HL-60/S4 treated with phorbol 12-myristate 13-acetate at 8.2 ng/mL for 4 days and 3 days (cell line): ENCODE measurements at regions not wholly inside any gene's neighbourhood (a gene's known extent, or its start where the extent isn't known, plus 50 kb on each side); places are given as distances from the start of the nearest gene placed in this dataset.
"Not testable (repeated sequence)": the region's sequence is repeated elsewhere in the genome, so short reads cannot be mapped to it uniquely, and the experiment has no call there.

ENCODE experiments used
- in situ Hi-C: fragments of 300-500 bp; cut with MboI; formaldehyde crosslinking; loops from 2 replicates; pipeline ENCODE4 v1.15.0; 2022; ENCODE audit warnings: low sequenced_read_pairs

GRCh38 chr3:177449360-177450006 is 252.2 kb upstream of the TBL1XR1 start:
- in situ Hi-C loops, result no loop called here

GRCh38 chr3:177451301-177451750 is 254.0 kb upstream of the TBL1XR1 start:
- in situ Hi-C loops, result no loop called here

GRCh38 chr3:177451864-177452830 is 254.9 kb upstream of the TBL1XR1 start:
- in situ Hi-C loops, result no loop called here

GRCh38 chr3:177452831-177453450 is 255.7 kb upstream of the TBL1XR1 start:
- in situ Hi-C loops, result no loop called here

- in situ Hi-C loops, result no loop called here
These were observed 256.2 kb upstream of the TBL1XR1 start for GRCh38 chr3:177453451-177453844.

- in situ Hi-C loops, result not testable (repeated sequence)
These were observed 259.9 kb upstream of the TBL1XR1 start for GRCh38 chr3:177457204-177457603.

- in situ Hi-C loops, result no loop called here
These were observed 262.1 kb upstream of the TBL1XR1 start for GRCh38 chr3:177459401-177459800.

GRCh38 chr3:177460047-177460446 is 262.8 kb upstream of the TBL1XR1 start:
- in situ Hi-C loops, result no loop called here

- in situ Hi-C loops, result no loop called here
These were observed 264.5 kb upstream of the TBL1XR1 start for GRCh38 chr3:177461765-177462164.

GRCh38 chr3:177463341-177463740 is 266.1 kb upstream of the TBL1XR1 start:
- in situ Hi-C loops, result not testable (repeated sequence)

GRCh38 chr3:177463863-177464262 is 266.6 kb upstream of the TBL1XR1 start:
- in situ Hi-C loops, result no loop called here

GRCh38 chr3:177464392-177465256 is 267.3 kb upstream of the TBL1XR1 start:
- in situ Hi-C loops, result no loop called here

- in situ Hi-C loops, result no loop called here
These were observed 268.0 kb upstream of the TBL1XR1 start for GRCh38 chr3:177465257-177465642.

- in situ Hi-C loops, result no loop called here
These were observed 268.8 kb upstream of the TBL1XR1 start for GRCh38 chr3:177466074-177466473.

GRCh38 chr3:177466622-177467021 is 269.3 kb upstream of the TBL1XR1 start:
- in situ Hi-C loops, result not testable (repeated sequence)

GRCh38 chr3:177467247-177467985 is 270.1 kb upstream of the TBL1XR1 start:
- in situ Hi-C loops, result no loop called here

- in situ Hi-C loops, result no loop called here
These were observed 271.0 kb upstream of the TBL1XR1 start for GRCh38 chr3:177468331-177468730.

GRCh38 chr3:177468816-177469215 is 271.5 kb upstream of the TBL1XR1 start:
- in situ Hi-C loops, result no loop called here

- in situ Hi-C loops, result no loop called here
These were observed 271.9 kb upstream of the TBL1XR1 start for GRCh38 chr3:177469216-177469615.
